H9 (cell line): ENCODE measurements at regions not wholly inside any gene's neighbourhood (a gene's known extent, or its start where the extent isn't known, plus 50 kb on each side); places are given as distances from the start of the nearest gene placed in this dataset.

Experiments used
- DNase-seq: peaks from one replicate; pipeline ENCODE4 v3.0.0-alpha.2; 2017
- H2AFZ ChIP-seq: one replicate; pipeline ENCODE4 v1.6.1; 2013; ENCODE audit warnings: mild to moderate bottlenecking, low read length, control low read depth, moderate library complexity
- H2AK5ac ChIP-seq: 2 replicates; pipeline ENCODE4 v1.6.1; 2013; ENCODE audit warnings: low read length, control low read depth, mixed read lengths; ENCODE audit not compliant: insufficient read length
- H2BK120ac ChIP-seq: one replicate; pipeline ENCODE4 v1.6.1; 2013; ENCODE audit warnings: low read depth, mild to moderate bottlenecking, low read length, control low read depth, inconsistent platforms; ENCODE audit not compliant: poor library complexity, severe bottlenecking
- H2BK12ac ChIP-seq: 2 replicates; pipeline ENCODE4 v1.6.1; 2013; ENCODE audit warnings: low read length, control low read depth, mixed read lengths, low read depth; ENCODE audit not compliant: insufficient read length
- H2BK15ac ChIP-seq: 2 replicates; pipeline ENCODE4 v1.6.1; 2013; ENCODE audit warnings: low read depth, low read length, control low read depth
- H2BK20ac ChIP-seq: one replicate; pipeline ENCODE4 v1.6.1; 2013; ENCODE audit warnings: low read depth, mild to moderate bottlenecking, low read length, control low read depth, inconsistent platforms; ENCODE audit not compliant: poor library complexity, severe bottlenecking
- H2BK5ac ChIP-seq: 2 replicates; pipeline ENCODE4 v1.6.1; 2013; ENCODE audit warnings: low read length, control low read depth, mixed read lengths; ENCODE audit not compliant: insufficient read length
- H3K14ac ChIP-seq: 2 replicates; pipeline ENCODE4 v1.6.1; 2013; ENCODE audit warnings: low read length, control low read depth; ENCODE audit not compliant: insufficient read depth
- H3K18ac ChIP-seq: 2 replicates; pipeline ENCODE4 v1.6.1; 2013; ENCODE audit warnings: low read depth, mild to moderate bottlenecking, mixed read lengths, low read length, control low read depth; ENCODE audit not compliant: insufficient read length
- H3K23ac ChIP-seq: 2 replicates; pipeline ENCODE4 v1.6.1; 2013; ENCODE audit warnings: low read length, control low read depth, mixed read lengths, low read depth; ENCODE audit not compliant: insufficient read length
- H3K23me2 ChIP-seq: 2 replicates; pipeline ENCODE4 v1.6.1; 2013; ENCODE audit warnings: low read depth, mild to moderate bottlenecking, mixed read lengths, low read length, control low read depth; ENCODE audit not compliant: insufficient read length, poor library complexity, severe bottlenecking
- H3K27ac ChIP-seq: 2 replicates; pipeline ENCODE4 v1.5.1; 2013; ENCODE audit warnings: low read length, control low read depth, mixed read lengths, low read depth; ENCODE audit not compliant: insufficient read length
- H3K27me3 ChIP-seq: 2 replicates; pipeline ENCODE4 v1.6.1; 2013; ENCODE audit warnings: low read length, control low read depth, inconsistent platforms; ENCODE audit not compliant: insufficient read depth
- H3K4ac ChIP-seq: 2 replicates; pipeline ENCODE4 v1.6.1; 2013; ENCODE audit warnings: low read depth, mild to moderate bottlenecking, control low read depth, inconsistent platforms, low read length, moderate library complexity
- H3K4me1 ChIP-seq: 2 replicates; pipeline ENCODE4 v1.6.1; 2013; ENCODE audit warnings: low read length, control low read depth, inconsistent platforms; ENCODE audit not compliant: insufficient read depth
- H3K4me2 ChIP-seq: 2 replicates; pipeline ENCODE4 v1.6.1; 2013; ENCODE audit warnings: low read length, control low read depth, mixed read lengths; ENCODE audit not compliant: insufficient read length, insufficient read depth
- H3K56ac ChIP-seq: 2 replicates; pipeline ENCODE4 v1.6.1; 2013; ENCODE audit warnings: low read depth, mild to moderate bottlenecking, mixed read lengths, low read length, control low read depth; ENCODE audit not compliant: insufficient read length
- H3K79me1 ChIP-seq: 2 replicates; pipeline ENCODE4 v1.6.1; 2013; ENCODE audit warnings: low read depth, mild to moderate bottlenecking, moderate library complexity, low read length, control low read depth, inconsistent platforms; ENCODE audit not compliant: insufficient read depth, poor library complexity, severe bottlenecking
- H3K79me2 ChIP-seq: 2 replicates; pipeline ENCODE4 v1.6.1; 2013; ENCODE audit warnings: low read length, control low read depth, inconsistent platforms; ENCODE audit not compliant: insufficient read depth
- H3K9ac ChIP-seq: 2 replicates; pipeline ENCODE4 v1.6.1; 2013; ENCODE audit warnings: low read length, control low read depth, mixed read lengths; ENCODE audit not compliant: insufficient read length; ENCODE audit errors: extremely low read depth
- H3K9me3 ChIP-seq: one replicate; pipeline ENCODE4 v1.6.1; 2013; ENCODE audit warnings: low read depth, low read length, inconsistent platforms; ENCODE audit not compliant: control insufficient read depth
- H3T11ph ChIP-seq: one replicate; pipeline ENCODE4 v1.6.1; 2013; ENCODE audit warnings: mild to moderate bottlenecking, low read length, control low read depth, inconsistent platforms
- H4K20me1 ChIP-seq: one replicate; pipeline ENCODE4 v1.6.1; 2013; ENCODE audit not compliant: control insufficient read depth, insufficient read length, insufficient read depth
- H4K5ac ChIP-seq: 2 replicates; pipeline ENCODE4 v1.6.1; 2013; ENCODE audit warnings: low read depth, mild to moderate bottlenecking, mixed read lengths, low read length, control low read depth; ENCODE audit not compliant: insufficient read length
- H4K8ac ChIP-seq: replicated peaks from 2 replicates; pipeline ENCODE4 v1.6.1; 2013; ENCODE audit warnings: low read length, control low read depth, mixed read lengths, low read depth; ENCODE audit not compliant: insufficient read length
- H4K91ac ChIP-seq: 2 replicates; pipeline ENCODE4 v1.6.1; 2013; ENCODE audit warnings: low read depth, mild to moderate bottlenecking, moderate library complexity, mixed read lengths, low read length, control low read depth; ENCODE audit not compliant: insufficient read length
- H3K27ac Mint-ChIP-seq, 3 experiments: 2 replicates in 2 of 3; 3 replicates in 1 of 3; pipeline ENCODE4 v1.8.0; 2020 to 2021; ENCODE audit warnings: mixed read lengths in 3 of 3, mild to moderate bottlenecking in 1 of 3, moderate library complexity in 1 of 3
- H3K27me3 Mint-ChIP-seq: 2 replicates; pipeline ENCODE4 v1.8.0; 2021; ENCODE audit warnings: low read depth, mild to moderate bottlenecking, moderate library complexity, mixed read lengths
- H3K36me3 Mint-ChIP-seq, 3 experiments: 2 replicates in 2 of 3; 3 replicates in 1 of 3; pipeline ENCODE4 v1.8.0; 2020 to 2021; ENCODE audit warnings: low read depth in 3 of 3, mixed read lengths in 3 of 3; ENCODE audit not compliant: insufficient read depth in 1 of 3
- H3K4me1 Mint-ChIP-seq, 2 experiments: 2 replicates each; pipeline ENCODE4 v1.8.0; 2020; ENCODE audit warnings: mixed read lengths in 2 of 2
- H3K4me3 Mint-ChIP-seq, 2 experiments: 2 replicates in 1 of 2; 3 replicates in 1 of 2; pipeline ENCODE4 v1.8.0; 2020 to 2021; ENCODE audit warnings: mild to moderate bottlenecking in 2 of 2, mixed read lengths in 2 of 2, moderate library complexity in 1 of 2
- H3K9me3 Mint-ChIP-seq, 2 experiments: 2 replicates in 1 of 2; 3 replicates in 1 of 2; pipeline ENCODE4 v1.8.0; 2020; ENCODE audit warnings: mild to moderate bottlenecking in 2 of 2, mixed read lengths in 2 of 2, moderate library complexity in 1 of 2
- WGBS: extraction: QIAGEN DNeasy Blood & Tissue Kit; methylation state at CpG from one replicate; pipeline ENCODE4 v1.1.7; 2013; ENCODE audit warnings: missing lambda C conversion rate, low lambda C conversion rate, mixed read lengths; ENCODE audit not compliant: insufficient read length; ENCODE audit errors: extremely low coverage; 5-methylcytosine and 5-hydroxymethylcytosine counted together
- TF ChIP-seq, protein P1 (sequence below): fragments of 200-600 bp; sonication (generic); conservative IDR thresholded peaks from 3 replicates; pipeline ENCODE4 v1.8.0; 2021; ENCODE audit warnings: antibody characterized with exemption, mild to moderate bottlenecking

DNA sequence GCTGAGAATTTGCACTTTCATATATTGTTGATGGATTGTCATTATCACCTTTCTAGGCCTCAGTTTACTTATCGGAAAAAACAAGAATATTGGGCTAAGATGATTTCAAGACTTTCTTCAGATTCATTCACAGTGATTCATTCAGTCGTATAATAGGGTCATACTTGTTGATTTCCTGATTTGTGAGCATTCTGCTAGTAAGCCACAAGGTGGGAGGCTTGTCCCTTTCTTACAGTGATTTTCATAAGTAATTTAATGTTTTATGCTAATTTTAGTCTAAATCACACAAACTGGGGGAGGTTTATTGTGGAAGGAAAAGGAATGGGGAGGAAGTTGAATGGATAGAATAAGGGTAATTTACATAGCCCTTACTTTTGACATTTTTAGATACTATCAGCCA is 126.8 kb upstream of the GOLGA6L4 start:
- no peak for DNase-seq
- H3K27ac ChIP-seq: no peak overlapping the region
- Mint-ChIP-seq H3K4me3 (no peak overlapping the region), H3K27me3 (no peaks in the 10 kb centered on the region), H3K4me1 (no peaks in the 10 kb centered on the region), H3K9me3 (no peaks in the 10 kb centered on the region), H3K36me3 (no peaks in the 10 kb centered on the region), H3K27ac (no peak overlapping the region)
- no peaks in the 10 kb centered on the region for H3K79me2 ChIP-seq
- no peak overlapping the region for H2BK5ac ChIP-seq
- no peaks in the 10 kb centered on the region for H3K9me3 ChIP-seq
- no peak overlapping the region for H3K56ac ChIP-seq
- H4K20me1 ChIP-seq: no peaks in the 10 kb centered on the region
- no peak overlapping the region for H3T11ph ChIP-seq
- no peak overlapping the region for H3K9ac ChIP-seq
- no peak overlapping the region for H2AFZ ChIP-seq
- no CpG with 5 or more reads among the region's 2 CpGs for WGBS
- H2AK5ac ChIP-seq: no peak overlapping the region
- H3K4ac ChIP-seq: no peak overlapping the region
- no peaks in the 10 kb centered on the region for H3K27me3 ChIP-seq
- H3K18ac ChIP-seq: no peak overlapping the region
- no peak overlapping the region for H2BK120ac ChIP-seq
- no peak overlapping the region for H2BK15ac ChIP-seq
- no peak overlapping the region for H4K91ac ChIP-seq
- H4K5ac ChIP-seq: no peak overlapping the region
- H3K14ac ChIP-seq: no peak overlapping the region
- no peak overlapping the region for H2BK12ac ChIP-seq
- H4K8ac ChIP-seq: no peak overlapping the region
- no peaks in the 10 kb centered on the region for H3K79me1 ChIP-seq
- no peaks in the 10 kb centered on the region for H3K4me1 ChIP-seq
- no peaks in the 10 kb centered on the region for H3K23me2 ChIP-seq
- H2BK20ac ChIP-seq: no peak overlapping the region
- TF ChIP-seq, protein P1, sequence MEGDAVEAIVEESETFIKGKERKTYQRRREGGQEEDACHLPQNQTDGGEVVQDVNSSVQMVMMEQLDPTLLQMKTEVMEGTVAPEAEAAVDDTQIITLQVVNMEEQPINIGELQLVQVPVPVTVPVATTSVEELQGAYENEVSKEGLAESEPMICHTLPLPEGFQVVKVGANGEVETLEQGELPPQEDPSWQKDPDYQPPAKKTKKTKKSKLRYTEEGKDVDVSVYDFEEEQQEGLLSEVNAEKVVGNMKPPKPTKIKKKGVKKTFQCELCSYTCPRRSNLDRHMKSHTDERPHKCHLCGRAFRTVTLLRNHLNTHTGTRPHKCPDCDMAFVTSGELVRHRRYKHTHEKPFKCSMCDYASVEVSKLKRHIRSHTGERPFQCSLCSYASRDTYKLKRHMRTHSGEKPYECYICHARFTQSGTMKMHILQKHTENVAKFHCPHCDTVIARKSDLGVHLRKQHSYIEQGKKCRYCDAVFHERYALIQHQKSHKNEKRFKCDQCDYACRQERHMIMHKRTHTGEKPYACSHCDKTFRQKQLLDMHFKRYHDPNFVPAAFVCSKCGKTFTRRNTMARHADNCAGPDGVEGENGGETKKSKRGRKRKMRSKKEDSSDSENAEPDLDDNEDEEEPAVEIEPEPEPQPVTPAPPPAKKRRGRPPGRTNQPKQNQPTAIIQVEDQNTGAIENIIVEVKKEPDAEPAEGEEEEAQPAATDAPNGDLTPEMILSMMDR: peak; percentile 37
- no peak overlapping the region for H3K4me2 ChIP-seq
- H3K23ac ChIP-seq: no peak overlapping the region
